ENCODE measurements at regions not wholly inside any gene's neighbourhood (a gene's known extent, or its start where the extent isn't known, plus 50 kb on each side); places are given as distances from the start of the nearest gene placed in this dataset.

DNA sequence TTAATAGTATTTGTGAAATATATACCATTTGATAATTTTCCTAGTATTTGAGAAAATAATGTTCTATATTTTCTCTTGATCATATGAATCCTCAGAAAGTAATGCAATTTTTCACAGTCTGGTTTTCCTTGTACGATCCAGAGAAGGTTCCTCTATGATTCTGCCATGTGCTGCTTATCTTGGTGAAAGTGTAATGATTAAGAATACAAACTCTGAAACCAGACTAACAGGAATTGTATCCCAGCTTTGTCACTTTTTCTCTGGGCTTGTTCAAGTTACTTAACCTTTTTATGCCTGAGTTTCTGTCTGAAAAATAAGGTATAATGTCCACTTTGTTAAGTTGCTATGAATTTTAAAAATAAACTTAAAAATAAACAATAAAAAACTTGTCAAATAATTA, 169.6 kb upstream of the ZNF804B start (continued):
- TF ChIP-seq E2F6 (IDR thresholded peaks at IDR 0.05): no peak
- no peak for TF ChIP-seq TBP (IDR thresholded peaks at IDR 0.05; ENCODE audit: low read depth, low read length)
- no peak for TF ChIP-seq SP2 (IDR thresholded peaks at IDR 0.05; ENCODE audit: low read length)
- no peak for TF ChIP-seq CHD2 (IDR thresholded peaks at IDR 0.05; ENCODE audit: low read length)
- no peak for TF ChIP-seq RAD21 (IDR thresholded peaks at IDR 0.05 in 1 of 2, conservative IDR thresholded peaks at IDR 0.05 in 1 of 2; ENCODE audit: low read depth in 2 of 2, low read length in 2 of 2)
